ENCODE measurements at regions not wholly inside any gene's neighbourhood (a gene's known extent, or its start where the extent isn't known, plus 50 kb on each side); places are given as distances from the start of the nearest gene placed in this dataset.

DNA sequence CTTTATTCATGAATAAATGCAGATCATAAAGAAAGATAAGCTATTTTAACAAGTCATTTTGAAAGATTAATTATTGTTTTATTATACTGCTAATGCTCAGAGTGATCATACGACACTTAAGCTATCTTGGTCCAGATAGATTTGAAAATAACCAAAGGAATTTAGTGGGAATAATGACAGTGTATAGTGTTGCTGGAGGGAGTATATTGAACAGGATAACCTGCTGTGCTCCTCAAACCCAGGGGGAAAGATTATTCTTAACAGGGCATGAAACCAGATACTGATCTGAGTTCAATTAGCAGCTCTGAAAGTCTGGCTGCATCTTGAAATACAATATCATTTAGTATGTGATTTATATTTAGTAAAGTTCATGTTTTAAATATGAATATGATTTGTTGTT is 216.3 kb upstream of the ITGA4 start:
- Histone ChIP-seq H4K5ac (ENCODE audit: low read depth, low read length) (no peak overlapping the region), H2AFZ (replicated peaks; ENCODE audit: low read length, poor library complexity) (no peak overlapping the region), H3K9me1 (ENCODE audit: insufficient read depth, low read length) (no peaks in the 10 kb centered on the region), H3K79me1 (ENCODE audit: low read depth in 1 of 2, low read length in 2 of 2) (no peaks in the 10 kb centered on the region), H3K4me3 (ENCODE audit: insufficient read depth, low read depth, low read length) (no peak overlapping the region), H3K27ac (ENCODE audit: insufficient read depth, low read length) (no peak overlapping the region), H2BK15ac (ENCODE audit: low read depth, low read length) (no peak overlapping the region), H2AK5ac (ENCODE audit: low read depth, low read length) (no peak overlapping the region), H3K4me1 (ENCODE audit: control insufficient read depth, insufficient read depth, low read length) (no peaks in the 10 kb centered on the region), H4K8ac (ENCODE audit: low read depth in 2 of 2, low read length in 2 of 2) (no peak overlapping the region), H2AK9ac (replicated peaks; ENCODE audit: low read depth, low read length, poor library complexity) (no peak overlapping the region), H3K56ac (ENCODE audit: extremely low read depth, insufficient read depth, low read length) (no peak overlapping the region), H3K9me3 (ENCODE audit: control insufficient read depth, insufficient read depth, low read length) (no peaks in the 10 kb centered on the region), H3K27me3 (ENCODE audit: control insufficient read depth, insufficient read depth, low read length) (no peaks in the 10 kb centered on the region), H3K14ac (replicated peaks; ENCODE audit: low read depth, low read length) (no peak overlapping the region), H2BK5ac (ENCODE audit: low read depth, low read length, poor library complexity, severe bottlenecking) (no peak overlapping the region), H3K4ac (ENCODE audit: low read depth, low read length) (no peak overlapping the region), H3K23ac (ENCODE audit: low read depth, low read length) (no peak overlapping the region), H4K20me1 (ENCODE audit: insufficient read depth, low read length) (no peaks in the 10 kb centered on the region), H3K18ac (ENCODE audit: low read depth, low read length) (no peak overlapping the region), H2BK20ac (ENCODE audit: low read depth, low read length) (no peak overlapping the region), H2BK120ac (ENCODE audit: low read depth, low read length) (no peak overlapping the region), H4K91ac (ENCODE audit: insufficient read depth, low read depth, low read length) (no peak overlapping the region), H3K9ac (ENCODE audit: low read depth, low read length) (no peak overlapping the region), H3K4me2 (ENCODE audit: low read depth, low read length) (no peak overlapping the region), H3K36me3 (ENCODE audit: control insufficient read depth, insufficient read depth, low read length) (no peaks in the 10 kb centered on the region)
- WGBS, 2 experiments (ENCODE audit: extremely low coverage in 2 of 2, insufficient read length in 1 of 2): no CpG with 5 or more reads among the region's 1 CpG
- CTCF ChIA-PET: no interaction called here
- TF ChIP-seq, protein P1, sequence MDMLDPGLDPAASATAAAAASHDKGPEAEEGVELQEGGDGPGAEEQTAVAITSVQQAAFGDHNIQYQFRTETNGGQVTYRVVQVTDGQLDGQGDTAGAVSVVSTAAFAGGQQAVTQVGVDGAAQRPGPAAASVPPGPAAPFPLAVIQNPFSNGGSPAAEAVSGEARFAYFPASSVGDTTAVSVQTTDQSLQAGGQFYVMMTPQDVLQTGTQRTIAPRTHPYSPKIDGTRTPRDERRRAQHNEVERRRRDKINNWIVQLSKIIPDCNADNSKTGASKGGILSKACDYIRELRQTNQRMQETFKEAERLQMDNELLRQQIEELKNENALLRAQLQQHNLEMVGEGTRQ (IDR thresholded peaks at IDR 0.05; ENCODE audit: low read depth, low read length): no peak
- TF ChIP-seq RCOR1 (IDR thresholded peaks at IDR 0.05; ENCODE audit: insufficient replicate concordance, low read length) (no peak), SMC3 (IDR thresholded peaks at IDR 0.05; ENCODE audit: low read depth, low read length) (no peak), ELK1 (IDR thresholded peaks at IDR 0.05; ENCODE audit: borderline replicate concordance, low read depth, low read length) (no peak), MAFK (IDR thresholded peaks at IDR 0.05; ENCODE audit: low read depth, low read length) (no peak), CHD1 (IDR thresholded peaks at IDR 0.05; ENCODE audit: low read depth, low read length) (no peak), RFX5 (IDR thresholded peaks at IDR 0.05; ENCODE audit: low read depth, low read length) (no peak), POLR2A (IDR thresholded peaks at IDR 0.05; ENCODE audit: low read depth, low read length) (no peak), BHLHE40 (IDR thresholded peaks at IDR 0.05; ENCODE audit: low read depth, low read length) (no peak), CEBPB (IDR thresholded peaks at IDR 0.05; ENCODE audit: low read depth, low read length) (no peak), FOS (IDR thresholded peaks at IDR 0.05; ENCODE audit: low read depth, low read length) (no peak), NFE2L2 (IDR thresholded peaks at IDR 0.05; ENCODE audit: low read depth, low read length) (no peak), MXI1 (IDR thresholded peaks at IDR 0.05; ENCODE audit: borderline replicate concordance, low read depth, low read length) (no peak), CTCF (conservative IDR thresholded peaks at IDR 0.05; ENCODE audit: low read depth, low read length) (no peak), RAD21 (IDR thresholded peaks at IDR 0.05; ENCODE audit: low read length) (no peak), MAZ (IDR thresholded peaks at IDR 0.05; ENCODE audit: borderline replicate concordance, low read depth, low read length) (no peak)
- POLR2A ChIA-PET (ENCODE audit: unreplicated experiment): no interaction called here
- ATAC-seq (ENCODE audit: low read depth): no peak
- BruUV-seq (replicated peaks): no TSS peak
- intact Hi-C loops (cut with micrococcal nuclease): no loop called here
- dilution Hi-C loops (cut with HindIII; ENCODE audit: low sequenced_read_pairs, unreplicated experiment): no loop called here
- in situ Hi-C loops (cut with MboI; ENCODE audit: low sequenced_read_pairs): no loop called here
- no peak for DNase-seq
